ENCODE measurements at regions not wholly inside any gene's neighbourhood (a gene's known extent, or its start where the extent isn't known, plus 50 kb on each side); places are given as distances from the start of the nearest gene placed in this dataset.

- TF ChIP-seq CTCF (IDR thresholded peaks at IDR 0.05; ENCODE audit: low read depth, low read length, missing control alignments), result no peak
- DNase-seq (ENCODE audit: extremely low read depth, low read depth), result no peak
- H3K4me3 ChIP-seq (replicated peaks; ENCODE audit: low read depth, low read length), result no peak overlapping the region
These were observed 312.2 kb upstream of the ADARB2 start for GRCh38 chr10:2049560-2049959.

GRCh38 chr10:2048337-2048973, 311.1 kb upstream of the ADARB2 start:
- DNase-seq (ENCODE audit: extremely low read depth, low read depth), result no peak
- H3K4me3 ChIP-seq (replicated peaks; ENCODE audit: low read depth, low read length), result no peak overlapping the region
- no peak for TF ChIP-seq CTCF (IDR thresholded peaks at IDR 0.05; ENCODE audit: low read depth, low read length, missing control alignments)

- H3K4me3 ChIP-seq (replicated peaks; ENCODE audit: low read depth, low read length), result no peak overlapping the region
- no peak for DNase-seq (ENCODE audit: extremely low read depth, low read depth)
- no peak for TF ChIP-seq CTCF (IDR thresholded peaks at IDR 0.05; ENCODE audit: low read depth, low read length, missing control alignments)
These were observed 310.4 kb upstream of the ADARB2 start for GRCh38 chr10:2047679-2048078.

- H3K4me3 ChIP-seq (replicated peaks; ENCODE audit: low read depth, low read length), result no peak overlapping the region
- no peak for DNase-seq (ENCODE audit: extremely low read depth, low read depth)
- no peak for TF ChIP-seq CTCF (IDR thresholded peaks at IDR 0.05; ENCODE audit: low read depth, low read length, missing control alignments)
These were observed 306.1 kb upstream of the ADARB2 start for GRCh38 chr10:2043379-2043778.

GRCh38 chr10:2038036-2038435, 300.7 kb upstream of the ADARB2 start:
- no peak for DNase-seq (ENCODE audit: extremely low read depth, low read depth)
- TF ChIP-seq CTCF (IDR thresholded peaks at IDR 0.05; ENCODE audit: low read depth, low read length, missing control alignments), result no peak
- no peak overlapping the region for H3K4me3 ChIP-seq (replicated peaks; ENCODE audit: low read depth, low read length)

GRCh38 chr10:2037246-2037645, 299.9 kb upstream of the ADARB2 start:
- no peak for DNase-seq (ENCODE audit: extremely low read depth, low read depth)
- no peak for TF ChIP-seq CTCF (IDR thresholded peaks at IDR 0.05; ENCODE audit: low read depth, low read length, missing control alignments)
- no peak overlapping the region for H3K4me3 ChIP-seq (replicated peaks; ENCODE audit: low read depth, low read length)

- DNase-seq (ENCODE audit: extremely low read depth, low read depth), result no peak
- TF ChIP-seq CTCF (IDR thresholded peaks at IDR 0.05; ENCODE audit: low read depth, low read length, missing control alignments), result no peak
- no peak overlapping the region for H3K4me3 ChIP-seq (replicated peaks; ENCODE audit: low read depth, low read length)
These were observed 298.9 kb upstream of the ADARB2 start for GRCh38 chr10:2036209-2036608.

All from HFF-Myc (cell line).